Astrocyte of the spinal cord (primary cell): ENCODE measurements at regions not wholly inside any gene's neighbourhood (a gene's known extent, or its start where the extent isn't known, plus 50 kb on each side); places are given as distances from the start of the nearest gene placed in this dataset.

Experiments used
- DNase-seq: peaks from one replicate; pipeline ENCODE4 v3.0.0; 2011; ENCODE audit warnings: low read depth, low spot score
- H3K4me3 ChIP-seq: 2 replicates; pipeline ENCODE4 v1.5.1; 2011; ENCODE audit warnings: low read depth, mild to moderate bottlenecking, low read length, moderate library complexity
- CTCF ChIP-seq: IDR thresholded peaks from 2 replicates; pipeline ENCODE4 v1.5.1; 2012; ENCODE audit warnings: low read depth, mild to moderate bottlenecking, low read length, inconsistent platforms
- in situ Hi-C: cut with HindIII; loops from 2 replicates; pipeline ENCODE4 v1.10.0; 2017; ENCODE audit warnings: low sequenced_read_pairs

GRCh38 chr6:116982401-116982800 is 105.4 kb downstream of the RFX6 start:
- DNase-seq, result no peak
- in situ Hi-C loops, result no loop called here
- no peak overlapping the region for H3K4me3 ChIP-seq
- TF ChIP-seq CTCF, result no peak

- in situ Hi-C loops, result no loop called here
Observed at GRCh38 chr6:116983375-116983774, 106.3 kb downstream of the RFX6 start.

GRCh38 chr6:116986819-116987218 is 109.8 kb downstream of the RFX6 start:
- no peak for DNase-seq
- in situ Hi-C loops, result no loop called here
- no peak for TF ChIP-seq CTCF
- H3K4me3 ChIP-seq, result no peak overlapping the region

More at GRCh38 chr6:116983375-116983774, 106.3 kb downstream of the RFX6 start:
- TF ChIP-seq CTCF, result no peak
- DNase-seq, result no peak
- H3K4me3 ChIP-seq, result no peak overlapping the region

DNA sequence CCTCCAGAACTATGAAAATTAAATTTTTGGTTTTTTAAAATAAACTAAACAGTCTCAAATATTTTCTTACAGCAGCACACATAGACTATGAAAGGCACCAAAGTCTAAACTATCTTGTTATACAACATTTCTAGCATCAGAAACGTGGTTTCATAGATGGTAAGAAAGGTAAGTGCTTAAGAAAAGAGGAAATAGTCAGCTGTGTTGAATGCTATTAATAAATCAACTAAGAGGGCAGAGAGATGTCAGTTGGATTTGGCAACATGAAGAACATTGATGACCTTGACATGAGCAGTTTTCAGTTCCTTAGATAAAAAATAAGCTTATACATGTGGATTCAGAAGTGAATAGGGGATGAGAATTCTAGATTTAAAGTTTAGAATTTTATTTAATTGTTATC is 113.6 kb downstream of the RFX6 start:
- TF ChIP-seq CTCF, result no peak
- no peak overlapping the region for H3K4me3 ChIP-seq
- in situ Hi-C loops, result no loop called here
- no peak for DNase-seq

GRCh38 chr6:116992546-116992945 is 115.5 kb downstream of the RFX6 start:
- DNase-seq, result no peak
- in situ Hi-C loops, result no loop called here
- H3K4me3 ChIP-seq, result no peak overlapping the region
- no peak for TF ChIP-seq CTCF

DNA sequence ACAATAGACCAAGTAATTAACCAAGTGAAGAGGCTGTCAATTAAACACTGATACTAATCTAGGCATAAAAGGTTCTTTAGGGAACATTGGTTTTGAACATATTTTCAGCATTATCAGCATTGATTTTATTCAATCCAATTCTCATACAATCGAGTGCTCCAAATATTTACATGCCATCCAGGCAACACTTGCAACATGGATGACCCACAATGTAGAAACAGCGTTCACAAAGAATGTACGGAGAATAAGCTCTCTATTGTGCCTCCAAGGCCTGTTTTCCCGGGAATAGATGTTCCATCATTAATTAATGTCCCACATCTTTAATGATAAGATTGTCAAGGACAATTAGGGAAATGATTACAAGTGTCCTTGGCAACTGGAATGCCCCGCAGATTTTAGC is 117.4 kb downstream of the RFX6 start:
- H3K4me3 ChIP-seq, result no peak overlapping the region
- DNase-seq, result no peak
- no peak for TF ChIP-seq CTCF
- in situ Hi-C loops, result no loop called here

- DNase-seq, result no peak
- H3K4me3 ChIP-seq, result no peak overlapping the region
- no peak for TF ChIP-seq CTCF
- in situ Hi-C loops, result no loop called here
Observed at GRCh38 chr6:116996842-116997241, 119.8 kb downstream of the RFX6 start.
